DOHH2 (cell line): ENCODE measurements at regions not wholly inside any gene's neighbourhood (a gene's known extent, or its start where the extent isn't known, plus 50 kb on each side); places are given as distances from the start of the nearest gene placed in this dataset.

Source experiments
- H3F3A ChIP-seq: fragments of 200-600 bp; sonication (generic), shearing (Covaris generic); 2 replicates; pipeline ENCODE4 v1.6.0; 2016; ENCODE audit warnings: antibody characterized with exemption, mild to moderate bottlenecking; ENCODE audit not compliant: control insufficient read depth, insufficient read depth
- H3K27ac ChIP-seq: fragments of 200-600 bp; sonication (generic); 2 replicates; pipeline ENCODE4 v1.5.1; 2014; ENCODE audit warnings: low read depth, mild to moderate bottlenecking, low read length, moderate library complexity
- H3K27me3 ChIP-seq: fragments of 200-600 bp; sonication (generic); 2 replicates; pipeline ENCODE4 v1.6.1; 2014; ENCODE audit warnings: mild to moderate bottlenecking, low read length, mixed read lengths; ENCODE audit not compliant: control insufficient read depth
- H3K36me3 ChIP-seq: fragments of 200-600 bp; sonication (generic); 2 replicates; pipeline ENCODE4 v1.6.1; 2014; ENCODE audit warnings: mild to moderate bottlenecking, low read length, moderate library complexity, mixed read lengths; ENCODE audit not compliant: control insufficient read depth
- H3K4me1 ChIP-seq: fragments of 200-600 bp; sonication (generic); 2 replicates; pipeline ENCODE4 v1.6.1; 2014; ENCODE audit warnings: mild to moderate bottlenecking, low read length, mixed read lengths; ENCODE audit not compliant: control insufficient read depth
- H3K4me2 ChIP-seq: fragments of 200-600 bp; sonication (generic); 2 replicates; pipeline ENCODE4 v1.6.0; 2014; ENCODE audit warnings: mild to moderate bottlenecking, low read length, moderate library complexity
- H3K4me3 ChIP-seq: fragments of 200-600 bp; sonication (generic); 2 replicates; pipeline ENCODE4 v1.5.1; 2014; ENCODE audit warnings: mild to moderate bottlenecking, low read length, mixed read lengths
- H3K79me2 ChIP-seq: fragments of 200-600 bp; sonication (generic); 2 replicates; pipeline ENCODE4 v1.6.1; 2014; ENCODE audit warnings: mild to moderate bottlenecking, low read length, mixed read lengths; ENCODE audit not compliant: control insufficient read depth
- H3K9me2 ChIP-seq: fragments of 200-600 bp; sonication (generic); replicated peaks from 2 replicates; pipeline ENCODE4 v1.6.1; 2014; ENCODE audit warnings: mild to moderate bottlenecking, low read length, mixed read lengths; ENCODE audit not compliant: control insufficient read depth
- H3K9me3 ChIP-seq: fragments of 200-600 bp; sonication (generic); 2 replicates; pipeline ENCODE4 v1.6.1; 2014; ENCODE audit warnings: antibody characterized with exemption, low read length, mixed read lengths; ENCODE audit not compliant: control insufficient read depth, insufficient read depth
- H4K20me1 ChIP-seq: fragments of 200-600 bp; sonication (generic); 2 replicates; pipeline ENCODE4 v1.6.0; 2014; ENCODE audit warnings: low read depth, mild to moderate bottlenecking, antibody characterized with exemption, low read length, moderate library complexity; ENCODE audit not compliant: control insufficient read depth, insufficient read depth
- EZH2phosphoT487 ChIP-seq: fragments of 200-600 bp; sonication (generic); IDR thresholded peaks from 2 replicates; pipeline ENCODE4 v1.6.1; 2017; ENCODE audit warnings: borderline replicate concordance, mild to moderate bottlenecking, antibody characterized with exemption, low read length, moderate library complexity, mixed read lengths
- TF ChIP-seq, protein P1 (sequence below): fragments of 200-600 bp; sonication (generic); IDR thresholded peaks from one replicate; pipeline ENCODE4 v1.5.1; 2014; ENCODE audit warnings: antibody characterized with exemption, mild to moderate bottlenecking, low read depth, low read length; ENCODE audit not compliant: poor library complexity, severe bottlenecking

GRCh38 chr5:98624145-98624880, 149.2 kb upstream of the RGMB start:
- Histone ChIP-seq H3K4me1 (no peaks in the 10 kb centered on the region), H3K27me3 (no peaks in the 10 kb centered on the region)

GRCh38 chr5:98627121-98627520, 146.3 kb upstream of the RGMB start:
- H3K79me2 ChIP-seq, result no peaks in the 10 kb centered on the region
- no peaks in the 10 kb centered on the region for H3K27me3 ChIP-seq
- no peak for TF ChIP-seq EZH2phosphoT487
- TF ChIP-seq, protein P1, sequence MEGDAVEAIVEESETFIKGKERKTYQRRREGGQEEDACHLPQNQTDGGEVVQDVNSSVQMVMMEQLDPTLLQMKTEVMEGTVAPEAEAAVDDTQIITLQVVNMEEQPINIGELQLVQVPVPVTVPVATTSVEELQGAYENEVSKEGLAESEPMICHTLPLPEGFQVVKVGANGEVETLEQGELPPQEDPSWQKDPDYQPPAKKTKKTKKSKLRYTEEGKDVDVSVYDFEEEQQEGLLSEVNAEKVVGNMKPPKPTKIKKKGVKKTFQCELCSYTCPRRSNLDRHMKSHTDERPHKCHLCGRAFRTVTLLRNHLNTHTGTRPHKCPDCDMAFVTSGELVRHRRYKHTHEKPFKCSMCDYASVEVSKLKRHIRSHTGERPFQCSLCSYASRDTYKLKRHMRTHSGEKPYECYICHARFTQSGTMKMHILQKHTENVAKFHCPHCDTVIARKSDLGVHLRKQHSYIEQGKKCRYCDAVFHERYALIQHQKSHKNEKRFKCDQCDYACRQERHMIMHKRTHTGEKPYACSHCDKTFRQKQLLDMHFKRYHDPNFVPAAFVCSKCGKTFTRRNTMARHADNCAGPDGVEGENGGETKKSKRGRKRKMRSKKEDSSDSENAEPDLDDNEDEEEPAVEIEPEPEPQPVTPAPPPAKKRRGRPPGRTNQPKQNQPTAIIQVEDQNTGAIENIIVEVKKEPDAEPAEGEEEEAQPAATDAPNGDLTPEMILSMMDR, result no peak
- no peak overlapping the region for H3K27ac ChIP-seq
- H3K9me2 ChIP-seq, result no peaks in the 10 kb centered on the region
- H3K4me1 ChIP-seq, result no peaks in the 10 kb centered on the region
- no peaks in the 10 kb centered on the region for H3K36me3 ChIP-seq
- no peaks in the 10 kb centered on the region for H3F3A ChIP-seq
- no peak overlapping the region for H3K4me2 ChIP-seq
- H3K9me3 ChIP-seq, result no peaks in the 10 kb centered on the region
- no peaks in the 10 kb centered on the region for H4K20me1 ChIP-seq
- H3K4me3 ChIP-seq, result no peak overlapping the region

More at GRCh38 chr5:98624145-98624880, 149.2 kb upstream of the RGMB start:
- no peaks in the 10 kb centered on the region for H3K79me2 ChIP-seq
- no peaks in the 10 kb centered on the region for H3K9me2 ChIP-seq
- TF ChIP-seq, protein P1, result no peak
- TF ChIP-seq EZH2phosphoT487, result no peak
- no peak overlapping the region for H3K4me3 ChIP-seq
- H3F3A ChIP-seq, result no peaks in the 10 kb centered on the region
- no peaks in the 10 kb centered on the region for H3K9me3 ChIP-seq
- no peak overlapping the region for H3K27ac ChIP-seq
- no peaks in the 10 kb centered on the region for H4K20me1 ChIP-seq
- H3K36me3 ChIP-seq, result no peaks in the 10 kb centered on the region
- no peak overlapping the region for H3K4me2 ChIP-seq

DNA sequence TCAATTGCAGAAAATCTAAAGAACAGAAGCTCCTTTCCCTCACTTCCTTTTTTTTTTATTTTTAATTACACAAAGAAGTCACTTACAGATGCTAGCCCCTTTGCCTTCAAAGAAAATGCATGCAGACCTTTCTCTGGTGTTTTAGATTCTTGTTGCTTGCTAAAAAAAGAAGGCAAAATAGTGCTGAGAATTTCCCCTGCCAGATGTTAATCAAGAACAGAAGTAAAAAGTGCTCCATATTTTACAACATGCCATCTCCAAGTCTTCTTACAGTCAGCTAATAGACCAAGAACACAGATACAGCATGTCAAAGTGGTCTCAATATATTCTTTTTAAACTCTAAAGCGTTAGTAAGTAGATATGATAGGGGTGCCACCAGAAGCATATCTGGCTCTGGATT, 142.8 kb upstream of the RGMB start:
- H3K79me2 ChIP-seq, result no peaks in the 10 kb centered on the region
- no peaks in the 10 kb centered on the region for H3K27me3 ChIP-seq
- no peaks in the 10 kb centered on the region for H3K4me1 ChIP-seq
- H3K4me2 ChIP-seq, result no peak overlapping the region
- H3F3A ChIP-seq, result no peaks in the 10 kb centered on the region
- H3K36me3 ChIP-seq, result no peaks in the 10 kb centered on the region
- no peaks in the 10 kb centered on the region for H4K20me1 ChIP-seq
- H3K9me2 ChIP-seq, result no peaks in the 10 kb centered on the region
- no peak overlapping the region for H3K27ac ChIP-seq
- TF ChIP-seq EZH2phosphoT487, result no peak
- TF ChIP-seq, protein P1, result no peak
- no peak overlapping the region for H3K4me3 ChIP-seq
- H3K9me3 ChIP-seq, result no peaks in the 10 kb centered on the region
